Fibroblast of lung (primary cell): ENCODE measurements at regions not wholly inside any gene's neighbourhood (a gene's known extent, or its start where the extent isn't known, plus 50 kb on each side); places are given as distances from the start of the nearest gene placed in this dataset.

Experiments
- CTCF ChIP-seq, 2 donors: IDR thresholded peaks in 1 of 2; conservative IDR thresholded peaks in 1 of 2; 1 replicate in 1 of 2; 2 replicates in 1 of 2; pipeline ENCODE4 v1.5.1; 2011 to 2012; ENCODE audit warnings: low read length in 2 of 2, control low read depth in 1 of 2, inconsistent platforms in 1 of 2, low read depth in 1 of 2, mild to moderate bottlenecking in 1 of 2
- EZH2 ChIP-seq: IDR thresholded peaks from 2 replicates; pipeline ENCODE4 v1.5.1; 2012; ENCODE audit warnings: low read length, control low read depth, mild to moderate bottlenecking; ENCODE audit errors: missing control alignments

- TF ChIP-seq CTCF (conservative IDR thresholded peaks at IDR 0.05 in 1 of 2, IDR thresholded peaks at IDR 0.05 in 1 of 2; ENCODE audit: low read depth in 1 of 2, low read length in 2 of 2) = no peak
- no peak for TF ChIP-seq EZH2
These were observed 642.3 kb downstream of the DMRTA1 start for GRCh38 chr9:23088932-23089364.
